Keratinocyte (primary cell): ENCODE measurements at regions not wholly inside any gene's neighbourhood (a gene's known extent, or its start where the extent isn't known, plus 50 kb on each side); places are given as distances from the start of the nearest gene placed in this dataset.

ENCODE experiments used
- DNase-seq: peaks from one replicate; pipeline ENCODE4 v3.0.0-alpha.2; 2011; ENCODE audit warnings: low read depth, missing footprints, low spot score
- FAIRE-seq: peaks from 2 replicates; lab custom pipeline; 2011; peaks lifted over from hg19 to GRCh38; lab: Jason Lieb, UNC
- H2AFZ ChIP-seq: 2 replicates; pipeline ENCODE4 v1.6.0; 2012; ENCODE audit warnings: low read length, control low read depth, inconsistent platforms; ENCODE audit not compliant: control insufficient read depth
- H3K27ac ChIP-seq: 2 replicates; pipeline ENCODE4 v1.5.1; 2011; ENCODE audit warnings: low read length; ENCODE audit not compliant: control insufficient read depth, insufficient read depth
- H3K27me3 ChIP-seq: 3 replicates; pipeline ENCODE4 v1.6.0; 2011; ENCODE audit warnings: low read length; ENCODE audit not compliant: control insufficient read depth, insufficient read depth; ENCODE audit errors: extremely low read depth
- H3K36me3 ChIP-seq, 2 experiments: 2 replicates in 1 of 2; 3 replicates in 1 of 2; pipeline ENCODE4 v1.5.1; 2011; ENCODE audit warnings: low read length in 2 of 2, mild to moderate bottlenecking in 1 of 2; ENCODE audit not compliant: control insufficient read depth in 2 of 2, insufficient read depth in 2 of 2; ENCODE audit errors: extremely low read depth in 1 of 2
- H3K4me1 ChIP-seq: 3 replicates; pipeline ENCODE4 v1.5.1; 2011; ENCODE audit warnings: low read length; ENCODE audit not compliant: control insufficient read depth, insufficient read depth; ENCODE audit errors: extremely low read depth
- H3K4me2 ChIP-seq: 3 replicates; pipeline ENCODE4 v1.6.0; 2011; ENCODE audit warnings: low read depth, low read length; ENCODE audit not compliant: control insufficient read depth, insufficient read depth; ENCODE audit errors: extremely low read depth
- H3K4me3 ChIP-seq, 3 experiments: fragments of 200-600 bp in 1 of 3; sonication (generic) in 1 of 3; 2 replicates in 2 of 3; 3 replicates in 1 of 3; pipeline ENCODE4 v1.5.1; 2011 to 2016; ENCODE audit warnings: low read length in 3 of 3, mild to moderate bottlenecking in 3 of 3, control low read depth in 2 of 3, inconsistent platforms in 1 of 3, low read depth in 1 of 3, mixed read lengths in 1 of 3, mixed run types in 1 of 3, moderate library complexity in 1 of 3; ENCODE audit not compliant: control insufficient read depth in 2 of 3, insufficient read depth in 2 of 3; ENCODE audit errors: extremely low read depth in 1 of 3
- H3K79me2 ChIP-seq: 2 replicates; pipeline ENCODE4 v1.6.0; 2012; ENCODE audit warnings: low read length; ENCODE audit not compliant: control insufficient read depth, insufficient read depth
- H3K9ac ChIP-seq: 3 replicates; pipeline ENCODE4 v1.6.0; 2011; ENCODE audit warnings: low read length; ENCODE audit not compliant: control insufficient read depth, insufficient read depth; ENCODE audit errors: extremely low read depth
- H3K9me1 ChIP-seq: 3 replicates; pipeline ENCODE4 v1.6.0; 2011; ENCODE audit warnings: low read length; ENCODE audit not compliant: control insufficient read depth, insufficient read depth; ENCODE audit errors: extremely low read depth
- H3K9me3 ChIP-seq: 2 replicates; pipeline ENCODE4 v1.5.1; 2012; ENCODE audit warnings: low read depth, low read length; ENCODE audit not compliant: control insufficient read depth
- H4K20me1 ChIP-seq: 3 replicates; pipeline ENCODE4 v1.6.0; 2011; ENCODE audit warnings: low read length; ENCODE audit not compliant: control insufficient read depth, insufficient read depth; ENCODE audit errors: extremely low read depth
- EZH2 ChIP-seq: IDR thresholded peaks from one replicate; pipeline ENCODE4 v1.6.1; 2012; ENCODE audit warnings: inconsistent platforms, mild to moderate bottlenecking, low read length, moderate library complexity
- dilution Hi-C: fragments of 300-500 bp; cut with MboI; formaldehyde crosslinking; loops from one replicate; pipeline ENCODE4 v1.7.0; 2020; ENCODE audit warnings: low sequenced_read_pairs; ENCODE audit not compliant: extremely low pct_ligation_motif_present
- TF ChIP-seq, protein P1 (sequence below), 3 experiments: IDR thresholded peaks in 1 of 3; conservative IDR thresholded peaks in 1 of 3; optimal IDR thresholded peaks in 1 of 3; 2 replicates in 2 of 3; 3 replicates in 1 of 3; pipeline versions ENCODE3 to v1.5.1; 2011; ENCODE audit warnings: low read length in 3 of 3, mild to moderate bottlenecking in 3 of 3, moderate library complexity in 2 of 3, control low read depth in 1 of 3, inconsistent platforms in 1 of 3; ENCODE audit not compliant: insufficient read depth in 2 of 3; ENCODE audit errors: extremely low read depth in 1 of 3

- Histone ChIP-seq H3K4me2 (no peak overlapping the region), H3K36me3 (no peaks in the 10 kb centered on the region), H4K20me1 (no peaks in the 10 kb centered on the region), H2AFZ (no peak overlapping the region), H3K4me1 (no peaks in the 10 kb centered on the region), H3K79me2 (no peaks in the 10 kb centered on the region), H3K9me3 (peaks cover 3% of the 10 kb centered on the region), H3K9ac (no peak overlapping the region), H3K27ac (no peak overlapping the region), H3K27me3 (no peaks in the 10 kb centered on the region), H3K4me3 (no peak overlapping the region), H3K9me1 (no peaks in the 10 kb centered on the region)
- DNase-seq = no peak
- dilution Hi-C loops = no loop called here
- TF ChIP-seq EZH2 = no peak
- TF ChIP-seq, protein P1, sequence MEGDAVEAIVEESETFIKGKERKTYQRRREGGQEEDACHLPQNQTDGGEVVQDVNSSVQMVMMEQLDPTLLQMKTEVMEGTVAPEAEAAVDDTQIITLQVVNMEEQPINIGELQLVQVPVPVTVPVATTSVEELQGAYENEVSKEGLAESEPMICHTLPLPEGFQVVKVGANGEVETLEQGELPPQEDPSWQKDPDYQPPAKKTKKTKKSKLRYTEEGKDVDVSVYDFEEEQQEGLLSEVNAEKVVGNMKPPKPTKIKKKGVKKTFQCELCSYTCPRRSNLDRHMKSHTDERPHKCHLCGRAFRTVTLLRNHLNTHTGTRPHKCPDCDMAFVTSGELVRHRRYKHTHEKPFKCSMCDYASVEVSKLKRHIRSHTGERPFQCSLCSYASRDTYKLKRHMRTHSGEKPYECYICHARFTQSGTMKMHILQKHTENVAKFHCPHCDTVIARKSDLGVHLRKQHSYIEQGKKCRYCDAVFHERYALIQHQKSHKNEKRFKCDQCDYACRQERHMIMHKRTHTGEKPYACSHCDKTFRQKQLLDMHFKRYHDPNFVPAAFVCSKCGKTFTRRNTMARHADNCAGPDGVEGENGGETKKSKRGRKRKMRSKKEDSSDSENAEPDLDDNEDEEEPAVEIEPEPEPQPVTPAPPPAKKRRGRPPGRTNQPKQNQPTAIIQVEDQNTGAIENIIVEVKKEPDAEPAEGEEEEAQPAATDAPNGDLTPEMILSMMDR (optimal IDR thresholded peaks at IDR 0.05 in 1 of 3, IDR thresholded peaks at IDR 0.05 in 1 of 3, conservative IDR thresholded peaks at IDR 0.05 in 1 of 3; ENCODE audit: extremely low read depth in 1 of 3, insufficient read depth in 2 of 3, low read length in 3 of 3) = no peak
- no peak for FAIRE-seq
These were observed 464.0 kb upstream of the AUTS2 start for GRCh38 chr7:69134316-69134715.

DNA sequence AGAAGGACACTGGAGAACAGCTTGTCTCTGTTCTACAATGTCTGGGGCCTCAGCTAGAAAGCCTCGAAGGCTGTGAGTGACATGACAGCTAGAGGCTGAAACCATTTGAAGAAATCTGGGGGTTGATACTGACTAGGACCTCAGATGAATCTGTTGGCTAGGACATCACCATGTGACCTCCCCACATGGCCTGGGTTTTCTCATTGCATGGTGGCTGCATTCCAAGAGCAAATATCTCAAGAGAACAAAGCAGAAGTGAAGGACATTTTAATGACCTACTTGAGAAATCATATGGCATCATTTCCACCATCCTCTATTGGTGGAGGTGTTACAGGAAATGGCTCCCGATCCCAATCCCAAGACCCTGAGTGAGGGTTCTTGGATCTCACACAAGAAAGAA, 450.6 kb upstream of the AUTS2 start:
- no peak overlapping the region for H3K9ac ChIP-seq
- FAIRE-seq = no peak

More for the DNA sequence above, 450.6 kb upstream of the AUTS2 start:
- H3K9me1 ChIP-seq = no peaks in the 10 kb centered on the region
- H3K27ac ChIP-seq = no peak overlapping the region
- no peaks in the 10 kb centered on the region for H3K79me2 ChIP-seq
- H3K36me3 ChIP-seq = no peaks in the 10 kb centered on the region
- H3K27me3 ChIP-seq = no peaks in the 10 kb centered on the region
- H2AFZ ChIP-seq = no peak overlapping the region
- H3K4me3 ChIP-seq = no peak overlapping the region
- H3K4me2 ChIP-seq = no peak overlapping the region
- H3K9me3 ChIP-seq = no peaks in the 10 kb centered on the region
- H3K4me1 ChIP-seq = no peaks in the 10 kb centered on the region
- no peak for TF ChIP-seq EZH2
- TF ChIP-seq, protein P1 (optimal IDR thresholded peaks at IDR 0.05 in 1 of 3, IDR thresholded peaks at IDR 0.05 in 1 of 3, conservative IDR thresholded peaks at IDR 0.05 in 1 of 3; ENCODE audit: extremely low read depth in 1 of 3, insufficient read depth in 2 of 3, low read length in 3 of 3) = no peak
- dilution Hi-C loops = no loop called here
- no peaks in the 10 kb centered on the region for H4K20me1 ChIP-seq
- DNase-seq = no peak
